IMR-90 (cell line): ENCODE measurements at regions not wholly inside any gene's neighbourhood (a gene's known extent, or its start where the extent isn't known, plus 50 kb on each side); places are given as distances from the start of the nearest gene placed in this dataset.

Experiments
- ATAC-seq: fragments of 200-7000 bp; cut with Tn5 transposase; 2 replicates; pipeline ENCODE4 v1.9.1; 2020; ENCODE audit warnings: low read depth, mild to moderate bottlenecking, moderate library complexity
- BruUV-seq: library from RNA; stranded (reverse); fragments of 400-500 nt; replicated peaks from 2 replicates; lab custom pipeline; 2021; lab: Mats Ljungman, UMichigan
- CTCF ChIA-PET: fragments of 300-600 bp; formaldehyde crosslinking; extraction: SDS; loops from one replicate; lab custom pipeline; 2021; ENCODE audit warnings: antibody characterized with exemption; lab: Yijun Ruan, JAX
- POLR2A ChIA-PET: fragments of 300-600 bp; sonication (Branson Sonifier 250); formaldehyde crosslinking; loops from one replicate; lab custom pipeline; 2022; ENCODE audit warnings: antibody characterized with exemption; ENCODE audit not compliant: unreplicated experiment; lab: Charles Lee
- DNase-seq: peaks from one replicate; pipeline ENCODE4 v3.0.0; 2013
- H2AFZ ChIP-seq: replicated peaks from 2 replicates; pipeline ENCODE3; 2013; ENCODE audit warnings: low read length, mild to moderate bottlenecking; ENCODE audit not compliant: poor library complexity
- H2AK5ac ChIP-seq: 2 replicates; pipeline ENCODE4 v1.6.1; 2013; ENCODE audit warnings: low read depth, low read length, inconsistent platforms
- H2AK9ac ChIP-seq: replicated peaks from 2 replicates; pipeline ENCODE3; 2013; ENCODE audit warnings: mild to moderate bottlenecking, low read depth, low read length, moderate library complexity; ENCODE audit not compliant: poor library complexity
- H2BK120ac ChIP-seq: 2 replicates; pipeline ENCODE4 v1.6.1; 2013; ENCODE audit warnings: low read depth, low read length, inconsistent platforms
- H2BK15ac ChIP-seq: 3 replicates; pipeline ENCODE4 v1.6.1; 2013; ENCODE audit warnings: low read depth, low read length, inconsistent platforms
- H2BK20ac ChIP-seq: 2 replicates; pipeline ENCODE4 v1.6.1; 2013; ENCODE audit warnings: low read depth, mild to moderate bottlenecking, inconsistent platforms, low read length, moderate library complexity
- H2BK5ac ChIP-seq: 2 replicates; pipeline ENCODE4 v1.6.1; 2013; ENCODE audit warnings: mild to moderate bottlenecking, low read depth, low read length, inconsistent platforms; ENCODE audit not compliant: poor library complexity, severe bottlenecking
- H3K14ac ChIP-seq: replicated peaks from 2 replicates; pipeline ENCODE4 v1.6.1; 2013; ENCODE audit warnings: low read depth, low read length, inconsistent platforms
- H3K18ac ChIP-seq: 2 replicates; pipeline ENCODE4 v1.6.1; 2013; ENCODE audit warnings: low read depth, low read length, control low read depth
- H3K23ac ChIP-seq: 2 replicates; pipeline ENCODE4 v1.6.1; 2013; ENCODE audit warnings: low read depth, low read length, inconsistent platforms
- H3K27ac ChIP-seq: 2 replicates; pipeline ENCODE4 v1.5.1; 2013; ENCODE audit warnings: mild to moderate bottlenecking, control low read depth, low read length; ENCODE audit not compliant: insufficient read depth
- H3K27me3 ChIP-seq: 2 replicates; pipeline ENCODE4 v1.6.1; 2013; ENCODE audit warnings: low read length; ENCODE audit not compliant: control insufficient read depth, insufficient read depth
- H3K36me3 ChIP-seq: 2 replicates; pipeline ENCODE4 v1.6.1; 2013; ENCODE audit warnings: low read length, mixed read lengths; ENCODE audit not compliant: control insufficient read depth, insufficient read depth
- H3K4ac ChIP-seq: 2 replicates; pipeline ENCODE4 v1.6.1; 2013; ENCODE audit warnings: low read depth, low read length, inconsistent platforms
- H3K4me1 ChIP-seq: 2 replicates; pipeline ENCODE4 v1.6.1; 2013; ENCODE audit warnings: low read length, mixed read lengths; ENCODE audit not compliant: control insufficient read depth, insufficient read depth
- H3K4me2 ChIP-seq: 2 replicates; pipeline ENCODE4 v1.6.1; 2013; ENCODE audit warnings: low read depth, mild to moderate bottlenecking, control low read depth, low read length, moderate library complexity
- H3K4me3 ChIP-seq: 2 replicates; pipeline ENCODE4 v1.5.1; 2013; ENCODE audit warnings: low read depth, mild to moderate bottlenecking, control low read depth, low read length, moderate library complexity; ENCODE audit not compliant: insufficient read depth
- H3K56ac ChIP-seq: 2 replicates; pipeline ENCODE4 v1.6.1; 2013; ENCODE audit warnings: low read length, inconsistent platforms; ENCODE audit not compliant: insufficient read depth; ENCODE audit errors: extremely low read depth
- H3K79me1 ChIP-seq, 2 experiments: 2 replicates each; pipeline ENCODE4 v1.6.1; 2013; ENCODE audit warnings: low read length in 2 of 2, inconsistent platforms in 1 of 2, low read depth in 1 of 2
- H3K9ac ChIP-seq: 2 replicates; pipeline ENCODE4 v1.6.1; 2013; ENCODE audit warnings: low read depth, low read length, control low read depth
- H3K9me1 ChIP-seq: 2 replicates; pipeline ENCODE4 v1.6.1; 2013; ENCODE audit warnings: low read length, inconsistent platforms; ENCODE audit not compliant: insufficient read depth
- H3K9me3 ChIP-seq: 2 replicates; pipeline ENCODE4 v1.6.1; 2013; ENCODE audit warnings: low read length; ENCODE audit not compliant: control insufficient read depth, insufficient read depth
- H4K20me1 ChIP-seq: 2 replicates; pipeline ENCODE4 v1.6.1; 2013; ENCODE audit warnings: low read length, inconsistent platforms; ENCODE audit not compliant: insufficient read depth
- H4K5ac ChIP-seq: 2 replicates; pipeline ENCODE4 v1.6.1; 2013; ENCODE audit warnings: mild to moderate bottlenecking, low read depth, low read length, control low read depth
- H4K8ac ChIP-seq, 2 experiments: 2 replicates each; pipeline ENCODE4 v1.6.1; 2013; ENCODE audit warnings: low read depth in 2 of 2, low read length in 2 of 2, control low read depth in 1 of 2, inconsistent platforms in 1 of 2
- H4K91ac ChIP-seq: 2 replicates; pipeline ENCODE4 v1.6.1; 2013; ENCODE audit warnings: low read depth, low read length, inconsistent platforms; ENCODE audit not compliant: insufficient read depth
- RAD21 ChIP-seq: IDR thresholded peaks from 2 replicates; pipeline ENCODE4 v1.6.1; 2012; ENCODE audit warnings: low read length, improper control_type of control experiment
- WGBS, 2 experiments: methylation state at CpG; one replicate each; pipeline versions ENCODE4 v1.1.5 to v1.1.7; 2013; ENCODE audit warnings: missing lambda C conversion rate in 2 of 2; ENCODE audit not compliant: insufficient read length in 1 of 2; ENCODE audit errors: extremely low coverage in 2 of 2; 5-methylcytosine and 5-hydroxymethylcytosine counted together
- dilution Hi-C: fragments of 300-500 bp; cut with HindIII; formaldehyde crosslinking; loops from one replicate; pipeline ENCODE4 v1.14.3; 2018; ENCODE audit warnings: low sequenced_read_pairs; ENCODE audit not compliant: unreplicated experiment
- in situ Hi-C: fragments of 300-500 bp; cut with MboI; formaldehyde crosslinking; loops from 3 replicates; pipeline ENCODE4 v1.14.3; 2019; ENCODE audit warnings: low sequenced_read_pairs, inconsistent platforms, mixed read lengths
- intact Hi-C: fragments of 100-400 bp; cut with micrococcal nuclease; formaldehyde crosslinking; loops from 2 replicates; pipeline ENCODE4 v1.10.0; 2022

GRCh38 chr15:100734586-100734985 is 132.2 kb downstream of the ASB7 start:
- peak overlapping the region; percentile 41; the same call in 1 of the 2 replicates for H3K4ac ChIP-seq
- H2BK20ac ChIP-seq, result peak overlapping the region; percentile 32; the same call in 1 of the 2 replicates
- 100% methylated on average over 2 of the region's 5 CpGs; no CpG with 5 or more reads in 1 of the 2 experiments for WGBS, 2 experiments
- H3K4me3 ChIP-seq, result no peak overlapping the region
- ChIA-PET CTCF (no interaction called here), POLR2A (no interaction called here)
- H3K9me3 ChIP-seq, result peaks cover 2% of the 10 kb centered on the region; the same call in 1 of the 2 replicates
- no peak overlapping the region for H4K8ac ChIP-seq
- no peak for TF ChIP-seq RAD21
- H3K27ac ChIP-seq, result no peak overlapping the region
- BruUV-seq, result no TSS peak
- H4K20me1 ChIP-seq, result no peaks in the 10 kb centered on the region
- H2AK5ac ChIP-seq, result peak overlapping the region; percentile 85
- H3K36me3 ChIP-seq, result no peaks in the 10 kb centered on the region
- no peak overlapping the region for H3K14ac ChIP-seq
- no peak overlapping the region for H2AK9ac ChIP-seq
- H2AFZ ChIP-seq, result no peak overlapping the region
- peak overlapping the region; percentile 86 for H2BK120ac ChIP-seq
- no peak overlapping the region for H4K5ac ChIP-seq
- no peak overlapping the region for H3K56ac ChIP-seq
- H3K9ac ChIP-seq, result no peak overlapping the region
- dilution Hi-C loops, result no loop called here
- ATAC-seq, result no peak
- no peak overlapping the region; the same call in 1 of the 2 replicates for H4K91ac ChIP-seq
- H3K79me1 ChIP-seq, result no peaks in the 10 kb centered on the region
- H3K4me1 ChIP-seq, result peaks cover 16% of the 10 kb centered on the region
- H2BK15ac ChIP-seq, result 0 out of 3 replicates have a peak overlapping the region, but pooled peaks have one; percentile 13
- H3K9me1 ChIP-seq, result peaks cover 8% of the 10 kb centered on the region
- in situ Hi-C loops, result no loop called here
- H3K27me3 ChIP-seq, result no peaks in the 10 kb centered on the region
- H3K18ac ChIP-seq, result peak overlapping the region; percentile 9; the same call in 1 of the 2 replicates
- DNase-seq, result no peak
- H2BK5ac ChIP-seq, result no peak overlapping the region
- intact Hi-C loops, result no loop called here
- no peak overlapping the region for H3K23ac ChIP-seq
- H3K4me2 ChIP-seq, result no peak overlapping the region
